HG03139 (cell line): ENCODE measurements at regions not wholly inside any gene's neighbourhood (a gene's known extent, or its start where the extent isn't known, plus 50 kb on each side); places are given as distances from the start of the nearest gene placed in this dataset.

Experiments
- ATAC-seq: cut with Tn5 transposase; IDR thresholded peaks from one replicate; pipeline ENCODE4 v1.9.1; 2021; ENCODE audit not compliant: unreplicated experiment

- no peak for ATAC-seq
These were observed 72.2 kb upstream of the PDK4 start for GRCh38 chr7:95668504-95669018.

GRCh38 chr7:95662987-95663386 lies 66.7 kb upstream of the PDK4 start:
- ATAC-seq, result no peak

GRCh38 chr7:95660023-95660434 lies 63.7 kb upstream of the PDK4 start:
- no peak for ATAC-seq

GRCh38 chr7:95658676-95659075 lies 62.4 kb upstream of the PDK4 start:
- no peak for ATAC-seq

- ATAC-seq, result no peak
These were observed 53.2 kb upstream of the PDK4 start for GRCh38 chr7:95649546-95649945.

- ATAC-seq, result no peak
These were observed 50.0 kb upstream of the PDK4 start for GRCh38 chr7:95646350-95646749.
